ENCODE measurements at regions not wholly inside any gene's neighbourhood (a gene's known extent, or its start where the extent isn't known, plus 50 kb on each side); places are given as distances from the start of the nearest gene placed in this dataset.
"Not testable (repeated sequence)": the region's sequence is repeated elsewhere in the genome, so short reads cannot be mapped to it uniquely, and the experiment has no call there.

GRCh38 chr2:37722971-37723370 is 51.5 kb upstream of the CDC42EP3 start:
- not testable (repeated sequence) for DNase-seq (ENCODE audit: low read depth in 3 of 3)

- DNase-seq (ENCODE audit: low read depth in 3 of 3) = no peak
Observed at GRCh38 chr2:37730037-37730818, 58.8 kb upstream of the CDC42EP3 start.

GRCh38 chr2:37732412-37732811 is 61.0 kb upstream of the CDC42EP3 start:
- DNase-seq (ENCODE audit: low read depth in 3 of 3) = not testable (repeated sequence)

- no peak for DNase-seq (ENCODE audit: low read depth in 3 of 3)
Observed at GRCh38 chr2:37733251-37733650, 61.8 kb upstream of the CDC42EP3 start.

DNA sequence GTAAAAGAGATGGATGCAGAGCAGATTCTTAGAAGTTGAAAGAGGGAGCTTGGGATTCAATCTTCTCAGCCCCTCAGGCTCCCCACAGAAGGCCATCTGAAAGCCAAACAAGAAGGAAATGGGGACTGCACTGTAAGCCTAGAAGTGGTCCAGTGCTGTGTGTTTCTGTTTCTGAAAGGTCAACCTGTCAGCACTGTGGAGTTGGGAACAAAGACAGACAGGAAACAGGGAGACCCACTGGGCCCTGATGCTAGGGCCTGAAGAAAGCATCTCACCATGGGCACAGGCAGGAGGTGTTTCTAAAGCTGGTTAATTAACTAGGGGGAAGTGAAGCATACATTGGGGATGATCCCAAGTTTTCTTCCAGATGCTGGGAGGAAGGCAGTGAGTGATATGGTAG is 62.5 kb upstream of the CDC42EP3 start:
- DNase-seq (ENCODE audit: low read depth in 3 of 3) = not testable (repeated sequence)

DNA sequence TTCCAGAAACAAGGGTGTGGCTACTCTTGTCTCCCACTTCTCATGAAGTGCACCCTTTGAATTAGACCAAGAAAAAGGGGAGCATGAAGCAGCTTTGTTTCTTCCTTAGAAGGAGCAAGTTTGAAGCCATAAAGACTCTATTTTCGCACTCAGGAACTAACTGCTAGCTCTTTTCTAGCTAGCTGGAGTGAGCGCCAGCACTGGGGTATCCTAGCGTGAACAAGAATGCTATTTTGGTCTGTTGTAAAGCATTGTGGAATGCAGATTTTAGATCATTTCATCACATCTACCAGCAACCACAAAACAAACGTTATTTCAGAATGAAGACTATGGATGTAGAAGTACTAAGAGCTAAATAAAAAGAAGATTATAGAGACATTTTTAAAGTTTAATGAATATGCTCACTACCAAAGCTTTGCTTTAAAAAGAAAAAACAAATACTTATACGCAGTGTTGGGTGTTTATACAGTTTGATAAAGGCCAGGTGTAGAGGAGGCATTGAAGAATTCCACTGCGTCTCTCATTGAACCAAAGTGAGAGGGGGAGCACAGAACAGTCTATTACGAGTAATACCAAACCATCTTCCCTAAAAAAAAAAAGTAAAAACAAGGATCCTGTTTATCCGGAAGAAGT is 63.6 kb upstream of the CDC42EP3 start:
- DNase-seq (ENCODE audit: low read depth in 3 of 3) = not testable (repeated sequence)

GRCh38 chr2:37735524-37735910 is 64.1 kb upstream of the CDC42EP3 start:
- not testable (repeated sequence) for DNase-seq (ENCODE audit: low read depth in 3 of 3)

GRCh38 chr2:37737507-37737906 is 66.1 kb upstream of the CDC42EP3 start:
- DNase-seq (ENCODE audit: low read depth in 3 of 3) = no peak

DNA sequence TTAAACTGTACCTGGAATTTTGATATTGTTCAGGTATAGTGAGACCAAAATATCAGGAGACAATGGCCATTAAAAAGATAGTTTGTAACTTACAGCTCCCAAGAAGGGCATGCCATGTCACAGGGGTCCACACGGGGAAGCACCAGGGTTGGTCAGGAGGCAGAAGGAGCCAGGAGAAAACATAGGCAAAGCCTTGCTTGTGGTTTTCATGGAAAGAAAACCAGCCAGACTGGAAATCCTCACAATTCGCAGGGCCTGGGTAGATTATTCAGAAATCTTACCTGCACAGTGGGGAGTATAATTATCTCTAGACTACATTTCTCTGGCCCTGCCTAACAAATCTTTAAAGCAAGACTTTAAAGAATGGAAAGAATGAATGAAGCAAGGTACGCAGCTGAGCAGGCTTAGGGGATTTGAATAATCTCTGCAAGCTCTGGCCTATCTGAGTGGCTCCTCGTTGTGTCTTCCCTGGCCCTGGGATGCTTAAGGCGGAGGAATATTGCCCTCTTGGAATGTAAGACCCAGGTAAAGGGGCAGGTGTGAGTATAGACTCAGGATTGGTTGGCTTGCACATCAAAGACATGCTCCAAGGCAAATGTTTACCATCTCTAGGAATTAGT is 66.9 kb upstream of the CDC42EP3 start:
- no peak for DNase-seq (ENCODE audit: low read depth in 3 of 3)

DNA sequence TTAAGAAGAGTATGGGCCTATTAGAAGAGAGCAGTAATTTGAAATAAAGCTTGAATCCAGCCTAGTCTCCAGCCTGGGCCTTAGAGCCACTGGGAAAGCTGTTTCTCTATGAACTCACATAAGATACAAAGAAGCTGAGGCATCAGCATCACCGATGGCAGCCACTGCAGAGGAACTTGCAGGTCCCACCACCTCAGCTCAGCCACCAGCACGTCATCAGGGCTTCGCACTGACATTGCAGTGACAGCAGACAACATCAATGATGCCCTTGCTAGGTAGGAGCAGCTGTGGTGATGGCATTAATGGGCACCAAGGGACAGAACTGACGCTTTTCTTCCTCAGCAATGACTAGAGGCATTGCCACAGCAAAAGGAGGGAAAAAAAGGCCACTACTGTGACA is 67.7 kb upstream of the CDC42EP3 start:
- DNase-seq (ENCODE audit: low read depth in 3 of 3) = no peak

DNA sequence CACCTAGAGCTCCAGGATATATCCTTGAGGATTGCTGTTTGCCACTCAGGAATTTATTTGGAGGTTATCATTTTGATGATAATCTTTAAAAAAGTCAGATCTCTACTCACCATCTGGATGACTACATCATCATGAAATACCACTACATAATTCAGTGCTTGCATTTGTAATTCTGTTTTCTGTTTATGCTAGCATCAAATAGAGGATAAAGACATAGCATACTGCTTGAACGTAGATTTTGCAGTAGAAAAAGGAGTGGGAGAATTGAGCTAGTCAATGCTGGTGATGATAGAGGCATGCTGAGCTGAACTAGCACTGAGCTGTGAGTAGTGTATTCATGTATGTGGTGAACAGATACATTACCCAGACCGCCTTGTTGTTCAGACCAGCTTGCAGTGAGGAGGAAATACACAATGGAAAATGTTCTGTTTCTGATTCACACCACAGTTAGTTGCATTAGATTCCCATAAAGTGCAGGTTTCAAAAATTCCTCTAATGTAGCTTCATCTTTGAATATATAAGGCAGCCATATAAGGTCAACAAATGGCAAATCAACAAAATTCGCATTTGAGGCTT is 68.8 kb upstream of the CDC42EP3 start:
- no peak for DNase-seq (ENCODE audit: low read depth in 3 of 3)

DNA sequence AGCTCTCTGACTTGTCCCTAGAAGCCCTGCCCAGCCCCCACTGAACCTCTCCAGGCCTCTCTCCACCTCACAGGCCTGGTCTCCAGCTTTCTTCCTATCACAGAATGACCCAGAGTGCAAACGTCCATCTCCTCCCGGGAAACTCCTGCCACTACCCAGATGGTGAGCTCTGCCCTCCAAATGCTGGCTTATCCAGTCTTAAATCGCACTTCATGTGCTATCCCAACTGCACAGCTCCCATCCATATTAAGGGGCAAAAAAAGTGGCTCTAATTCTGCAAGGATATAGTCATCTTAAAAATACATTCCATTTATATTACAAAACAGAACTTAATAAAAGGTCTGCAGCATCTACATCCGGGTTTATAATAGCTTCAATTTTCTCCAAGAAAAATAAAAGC is 70.8 kb upstream of the CDC42EP3 start:
- no peak for DNase-seq (ENCODE audit: low read depth in 3 of 3)

DNA sequence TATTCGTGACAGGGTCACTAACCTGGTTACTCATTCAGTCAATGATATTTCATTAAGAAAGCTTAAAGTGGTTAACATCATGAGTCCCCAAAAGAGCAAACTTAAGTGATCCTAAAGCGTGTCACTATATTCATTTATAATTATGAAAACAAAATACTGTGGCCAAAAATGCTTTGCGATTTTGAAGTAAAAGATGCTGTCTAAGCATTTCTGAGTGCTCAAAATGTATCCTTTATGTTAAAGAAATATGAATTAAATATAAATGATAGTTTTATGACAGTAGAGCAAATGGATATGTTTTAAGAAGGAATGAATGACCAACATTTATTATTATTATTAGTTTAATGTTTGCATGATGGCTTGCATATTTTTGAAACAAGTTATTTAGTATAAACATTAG is 72.6 kb upstream of the CDC42EP3 start:
- DNase-seq (ENCODE audit: low read depth in 3 of 3) = no peak

DNA sequence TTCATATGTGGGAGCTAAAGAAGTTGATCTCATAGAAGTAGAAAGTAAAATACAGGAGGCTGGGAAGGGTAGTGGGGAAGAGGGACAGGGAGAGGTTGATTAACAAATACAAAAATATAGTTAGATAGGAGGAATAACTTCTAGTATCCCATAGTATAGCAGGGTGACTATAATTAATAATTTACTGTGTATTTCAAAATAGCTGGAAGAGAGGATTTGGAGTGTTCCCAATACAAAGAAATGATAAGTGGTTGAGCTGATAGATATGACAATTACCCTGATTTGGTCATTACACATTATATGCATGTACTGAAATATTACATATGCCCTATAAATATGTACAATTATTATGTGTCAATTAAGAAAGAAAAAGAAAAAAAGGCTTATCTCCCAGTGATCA is 73.5 kb upstream of the CDC42EP3 start:
- not testable (repeated sequence) for DNase-seq (ENCODE audit: low read depth in 3 of 3)

- DNase-seq (ENCODE audit: low read depth in 3 of 3) = not testable (repeated sequence)
Observed at GRCh38 chr2:37746011-37746410, 74.6 kb upstream of the CDC42EP3 start.

GRCh38 chr2:37746883-37747282 is 75.4 kb upstream of the CDC42EP3 start:
- no peak for DNase-seq (ENCODE audit: low read depth in 3 of 3)

GRCh38 chr2:37748541-37748940 is 77.1 kb upstream of the CDC42EP3 start:
- DNase-seq (ENCODE audit: low read depth in 3 of 3) = no peak

DNA sequence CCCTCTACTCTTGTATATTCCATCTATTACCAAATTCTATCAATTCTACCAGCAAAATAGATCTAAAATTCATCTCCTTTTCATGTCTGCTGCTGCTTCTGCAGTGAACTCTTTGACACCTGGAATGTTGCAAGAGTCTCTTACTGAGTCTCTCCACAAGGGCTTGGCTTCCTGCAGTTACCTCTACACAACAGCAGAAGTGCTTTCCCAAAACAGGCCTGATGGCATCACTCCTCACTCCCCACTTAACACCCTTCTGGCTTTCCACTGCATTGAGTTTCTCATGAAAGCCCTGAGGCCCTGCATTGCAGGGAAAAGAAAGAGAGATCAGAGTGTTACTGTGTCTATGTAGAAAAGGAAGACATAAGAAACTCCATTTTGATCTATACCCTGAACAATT is 78.8 kb upstream of the CDC42EP3 start:
- not testable (repeated sequence) for DNase-seq (ENCODE audit: low read depth in 3 of 3)

DNA sequence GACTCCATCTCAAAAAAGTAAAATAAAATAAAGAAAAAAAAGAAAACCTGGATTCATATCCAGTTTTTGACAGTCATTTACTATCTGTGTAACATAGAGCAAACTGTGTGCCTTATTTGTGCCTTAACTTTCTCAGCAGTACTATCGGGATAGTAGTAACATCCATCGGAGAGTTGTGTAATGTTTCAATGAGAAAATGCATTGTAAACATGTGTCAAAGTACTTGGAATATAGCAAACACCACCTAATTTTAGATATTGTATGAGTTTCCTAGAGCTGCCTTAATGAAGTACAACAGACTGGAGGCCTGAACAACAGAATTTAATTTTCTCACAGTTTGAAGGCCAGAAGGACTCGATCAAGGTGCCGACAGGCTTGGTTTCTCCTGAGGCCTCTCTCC is 81.3 kb upstream of the CDC42EP3 start:
- DNase-seq (ENCODE audit: low read depth in 3 of 3) = no peak

DNA sequence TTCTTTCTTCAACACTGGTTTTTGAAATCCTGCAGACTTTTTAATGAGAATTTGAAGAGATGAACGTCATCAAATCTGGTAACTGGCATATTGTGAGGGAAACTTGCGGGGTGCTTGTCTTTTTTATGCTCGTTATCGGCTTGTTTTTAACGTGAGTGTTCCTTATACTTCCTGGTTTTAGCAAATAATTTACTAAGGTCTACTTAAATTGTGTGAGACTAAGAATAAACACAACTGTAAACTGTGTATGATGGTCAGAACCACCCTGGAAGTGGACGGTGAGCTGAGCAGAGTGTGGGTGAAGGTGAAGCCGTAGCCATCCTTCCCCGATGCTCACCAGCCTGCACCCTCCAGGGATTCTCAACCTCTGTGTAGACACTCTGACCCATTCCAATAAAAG is 82.3 kb upstream of the CDC42EP3 start:
- DNase-seq (ENCODE audit: low read depth in 3 of 3) = no peak

DNA sequence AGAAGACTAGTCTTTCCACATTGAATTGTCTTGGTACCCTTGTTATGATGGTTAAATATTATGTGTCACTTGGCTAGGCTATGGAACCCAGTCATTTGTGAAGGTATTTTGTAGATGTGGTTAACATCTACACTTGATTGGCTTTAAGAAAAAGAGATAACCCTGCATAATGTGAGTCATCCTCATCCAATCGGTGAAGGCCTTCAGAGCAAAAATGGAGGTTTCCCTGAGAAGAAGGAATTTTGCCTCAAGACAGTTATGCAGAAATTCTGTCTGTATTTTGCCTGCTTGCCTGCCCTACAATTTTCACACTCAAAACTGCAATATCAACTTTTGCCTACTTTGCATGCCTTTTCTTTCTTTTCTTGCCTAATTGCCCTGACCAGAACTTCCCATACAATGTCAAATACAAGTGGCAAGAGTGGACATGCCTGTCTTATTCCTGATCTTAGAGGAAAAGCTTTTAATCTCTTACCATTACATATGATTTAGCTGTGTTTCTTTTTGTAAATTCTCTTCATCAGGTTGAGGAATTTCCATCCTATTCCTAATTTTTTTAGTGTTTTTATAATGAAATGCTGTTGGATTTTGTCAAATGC is 84.6 kb upstream of the CDC42EP3 start:
- DNase-seq (ENCODE audit: low read depth in 3 of 3) = not testable (repeated sequence)

GRCh38 chr2:37757456-37757855 is 86.0 kb upstream of the CDC42EP3 start:
- not testable (repeated sequence) for DNase-seq (ENCODE audit: low read depth in 3 of 3)
